ENCODE measurements at regions not wholly inside any gene's neighbourhood (a gene's known extent, or its start where the extent isn't known, plus 50 kb on each side); places are given as distances from the start of the nearest gene placed in this dataset.

GRCh38 chr20:23138226-23138625 lies 52.1 kb upstream of the CD93 start:
- DNase-seq (ENCODE audit: low read depth), result no peak

DNA sequence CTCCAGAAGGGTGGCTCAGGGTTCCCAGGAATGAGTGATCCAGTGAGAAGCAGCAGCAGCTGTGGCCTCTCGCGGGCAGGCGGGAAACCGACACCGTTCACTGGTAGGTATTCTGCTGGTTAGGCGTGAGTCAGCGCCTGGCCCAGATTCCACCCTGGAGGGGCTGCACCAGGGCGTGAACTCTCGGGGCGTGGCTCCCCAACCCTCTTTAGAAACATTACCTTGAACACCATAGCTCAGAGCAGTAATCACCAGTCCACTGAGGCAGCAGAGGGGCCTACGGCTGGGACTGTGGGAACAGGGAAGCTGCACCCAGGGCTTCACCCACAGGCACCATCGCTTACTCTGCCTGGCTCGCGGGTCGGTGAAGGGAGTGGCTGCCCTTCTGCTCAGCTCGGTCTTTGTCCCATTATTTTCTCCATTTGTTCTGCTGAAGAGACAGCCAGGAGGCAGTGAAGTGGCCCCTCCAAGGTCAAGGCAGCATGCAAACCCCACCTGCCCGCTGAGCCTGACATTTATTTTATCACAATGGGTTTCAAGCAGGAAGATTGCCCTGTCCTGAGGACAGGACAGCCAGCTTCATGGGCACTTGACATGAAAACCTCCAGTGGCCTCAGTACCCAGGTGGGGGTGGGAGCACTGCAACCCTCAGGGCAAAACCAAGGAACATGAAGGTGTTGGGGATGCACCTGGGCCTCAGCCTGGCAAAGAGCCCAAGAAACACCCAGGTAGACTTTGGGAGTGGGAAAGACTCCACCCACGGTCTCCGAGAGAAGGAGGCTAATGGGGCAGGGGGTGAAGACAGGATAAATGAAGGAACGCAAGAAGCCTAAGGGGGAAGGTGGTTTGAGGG lies 51.0 kb upstream of the CD93 start:
- no peak for DNase-seq (ENCODE audit: low read depth)

GRCh38 chr20:23135449-23136420 lies 49.6 kb upstream of the CD93 start:
- DNase-seq (ENCODE audit: low read depth), result no peak

Measured in forelimb muscle (tissue), 1 donor.